Body of pancreas (tissue), 4 donors: ENCODE measurements at regions not wholly inside any gene's neighbourhood (a gene's known extent, or its start where the extent isn't known, plus 50 kb on each side); places are given as distances from the start of the nearest gene placed in this dataset.

Experiments
- ATAC-seq: fragments of 150-250 bp; one replicate; pipeline ENCODE4 v1.9.1; 2016
- DNase-seq, 4 donors: peaks; one replicate each; pipeline ENCODE4 v3.0.0-alpha.2; 2019
- H3K27ac ChIP-seq, 4 donors: fragments of 200-600 bp; sonication (generic); 1 replicate in 3 of 4; 2 replicates in 1 of 4; pipeline versions ENCODE4 v1.5.1 to v1.6.1; 2016 to 2019; ENCODE audit warnings: mild to moderate bottlenecking in 1 of 4, mixed read lengths in 1 of 4, moderate library complexity in 1 of 4
- H3K27me3 ChIP-seq, 2 donors: fragments of 200-600 bp; sonication (generic); one replicate each; pipeline ENCODE4 v1.6.0; 2016; ENCODE audit warnings: mild to moderate bottlenecking in 1 of 2
- H3K36me3 ChIP-seq, 2 donors: fragments of 200-600 bp; sonication (generic); replicated peaks in 1 of 2; 2 replicates each; pipeline ENCODE4 v1.5.1; 2016; ENCODE audit warnings: low read depth in 2 of 2; ENCODE audit not compliant: insufficient read depth in 1 of 2
- H3K4me1 ChIP-seq: fragments of 200-600 bp; sonication (generic); one replicate; pipeline ENCODE4 v1.6.0; 2016
- H3K4me3 ChIP-seq, 2 donors: fragments of 200-600 bp; sonication (generic); 1 replicate in 1 of 2; 2 replicates in 1 of 2; pipeline ENCODE4 v1.5.1; 2016 to 2019
- H3K9me3 ChIP-seq, 3 donors: fragments of 200-600 bp; sonication (generic); 1 replicate in 2 of 3; 2 replicates in 1 of 3; pipeline ENCODE4 v1.5.1; 2016
- POLR2A ChIP-seq, 3 donors: fragments of 450-650 bp; IDR thresholded peaks; one replicate each; pipeline ENCODE4 v1.6.1; 2016; ENCODE audit warnings: antibody characterized with exemption in 3 of 3, mild to moderate bottlenecking in 2 of 3
- WGBS, 2 donors: methylation state at CpG; one replicate each; pipeline ENCODE4 v1.1.5; 2017; 5-methylcytosine and 5-hydroxymethylcytosine counted together
- intact Hi-C: fragments of 100-400 bp; cut with DNase I; formaldehyde crosslinking; loops from one replicate; pipeline ENCODE4 v1.15.1; 2023
- TF ChIP-seq, protein P1 (sequence below), 7 experiments: fragments of 450-650 bp in 4 of 7; fragments of 200-600 bp in 3 of 7; sonication (generic) in 3 of 7; IDR thresholded peaks; one replicate each; pipeline ENCODE4 v1.5.1; 2016 to 2019; ENCODE audit warnings: antibody characterized with exemption in 7 of 7

DNA sequence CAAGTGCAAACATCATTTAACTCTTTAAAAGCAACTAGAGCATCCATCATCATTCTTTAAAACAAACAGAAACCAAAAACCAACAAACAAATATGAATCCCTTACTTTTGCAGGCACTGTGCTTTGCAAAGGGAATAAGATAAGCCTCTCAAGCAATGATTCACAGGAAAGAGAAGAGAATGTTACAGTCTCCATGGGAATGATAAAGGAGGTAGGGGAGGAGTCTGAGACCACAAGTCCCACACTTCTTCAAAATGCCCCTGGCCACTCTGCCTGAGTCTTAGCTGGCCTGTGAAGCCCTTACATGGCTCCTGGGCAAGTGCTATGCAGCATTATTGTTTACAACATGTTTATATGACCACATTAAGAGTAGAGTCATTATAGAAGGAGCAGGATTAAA lies 257.7 kb upstream of the MARCKS start:
- no peaks in the 10 kb centered on the region for H3K27me3 ChIP-seq

DNA sequence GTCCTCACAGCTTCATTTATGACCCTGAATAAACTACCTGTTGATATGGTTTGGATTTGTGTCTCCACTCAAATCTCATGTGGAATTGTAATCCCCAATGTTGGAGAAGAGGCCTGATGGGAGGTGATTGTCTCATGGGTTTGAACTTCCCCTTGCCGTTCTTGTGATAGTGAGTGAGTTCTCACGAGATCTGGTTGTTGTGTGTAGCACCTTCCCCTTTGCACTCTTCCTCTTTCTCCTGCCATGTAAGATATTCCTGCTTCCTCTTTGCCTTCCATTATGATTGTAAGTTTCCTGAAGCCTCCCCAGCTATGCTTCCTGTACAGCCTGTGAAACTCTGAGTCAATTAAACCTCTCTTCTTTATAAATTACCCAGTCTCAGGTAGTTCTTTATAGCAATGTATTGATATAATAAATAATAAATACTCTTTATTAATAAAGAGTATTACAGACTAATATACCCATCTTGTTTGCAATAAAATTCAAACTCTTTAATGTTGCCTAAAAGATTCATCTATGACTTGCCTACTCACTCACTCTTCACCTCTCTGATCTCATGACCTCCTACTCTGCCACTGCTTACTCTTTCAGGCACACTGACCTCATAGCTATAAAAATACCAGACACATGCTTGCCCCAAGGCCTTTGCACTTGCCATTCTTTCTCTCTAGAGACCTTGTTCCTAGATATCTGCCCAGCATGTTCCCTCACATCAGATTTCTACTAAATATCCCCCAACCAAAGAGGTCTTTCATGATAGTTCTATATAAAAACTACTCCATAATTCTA lies 256.4 kb upstream of the MARCKS start:
- no peak for ATAC-seq

More for the DNA sequence above, 257.7 kb upstream of the MARCKS start:
- H3K4me1 ChIP-seq, result peaks cover 20% of the 10 kb centered on the region
- ATAC-seq, result no peak
- H3K9me3 ChIP-seq, result no peaks in the 10 kb centered on the region
- intact Hi-C loops, result no loop called here
- H3K36me3 ChIP-seq, result no peaks in the 10 kb centered on the region
- no peak overlapping the region for H3K4me3 ChIP-seq
- no peak for DNase-seq
- no peak overlapping the region for H3K27ac ChIP-seq
- TF ChIP-seq POLR2A (IDR thresholded peaks at IDR 0.05), result no peak
- TF ChIP-seq, protein P1, sequence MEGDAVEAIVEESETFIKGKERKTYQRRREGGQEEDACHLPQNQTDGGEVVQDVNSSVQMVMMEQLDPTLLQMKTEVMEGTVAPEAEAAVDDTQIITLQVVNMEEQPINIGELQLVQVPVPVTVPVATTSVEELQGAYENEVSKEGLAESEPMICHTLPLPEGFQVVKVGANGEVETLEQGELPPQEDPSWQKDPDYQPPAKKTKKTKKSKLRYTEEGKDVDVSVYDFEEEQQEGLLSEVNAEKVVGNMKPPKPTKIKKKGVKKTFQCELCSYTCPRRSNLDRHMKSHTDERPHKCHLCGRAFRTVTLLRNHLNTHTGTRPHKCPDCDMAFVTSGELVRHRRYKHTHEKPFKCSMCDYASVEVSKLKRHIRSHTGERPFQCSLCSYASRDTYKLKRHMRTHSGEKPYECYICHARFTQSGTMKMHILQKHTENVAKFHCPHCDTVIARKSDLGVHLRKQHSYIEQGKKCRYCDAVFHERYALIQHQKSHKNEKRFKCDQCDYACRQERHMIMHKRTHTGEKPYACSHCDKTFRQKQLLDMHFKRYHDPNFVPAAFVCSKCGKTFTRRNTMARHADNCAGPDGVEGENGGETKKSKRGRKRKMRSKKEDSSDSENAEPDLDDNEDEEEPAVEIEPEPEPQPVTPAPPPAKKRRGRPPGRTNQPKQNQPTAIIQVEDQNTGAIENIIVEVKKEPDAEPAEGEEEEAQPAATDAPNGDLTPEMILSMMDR (IDR thresholded peaks at IDR 0.05), result no peak

DNA sequence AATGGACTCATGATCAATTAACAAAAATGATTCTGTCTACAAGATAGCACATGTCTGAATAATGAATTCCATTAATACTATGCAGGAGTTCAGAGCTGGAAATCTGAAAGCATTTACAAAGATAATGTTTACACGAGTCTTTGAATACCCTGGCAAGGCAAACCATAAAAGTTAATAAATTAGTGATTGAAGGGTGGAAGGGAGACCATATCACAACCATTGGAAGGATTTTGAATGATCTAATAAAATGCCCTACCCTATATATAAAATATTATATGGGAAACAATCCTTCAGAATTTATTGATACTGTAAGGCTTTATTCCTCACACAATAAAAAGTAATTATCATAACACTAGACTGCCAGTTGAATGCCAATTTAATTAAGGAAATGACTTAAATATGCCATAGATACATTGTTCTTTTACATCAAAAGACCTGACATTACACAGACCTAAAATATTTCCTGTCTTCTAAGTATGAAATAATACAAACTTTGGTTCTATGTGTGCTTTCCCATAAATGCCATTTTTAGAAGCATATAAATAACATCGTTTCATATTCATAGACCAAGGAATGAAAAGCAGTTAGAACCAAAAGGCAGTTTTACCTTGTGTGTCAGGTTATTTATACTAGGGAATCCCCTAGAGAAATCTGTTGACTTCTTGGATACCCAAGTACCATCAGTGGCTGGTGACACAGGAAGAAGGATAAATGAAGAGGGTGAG lies 249.2 kb upstream of the MARCKS start:
- 54 to 56% methylated on average over 2 of the region's 2 CpGs for WGBS, 2 donors
- Histone ChIP-seq H3K9me3 (no peaks in the 10 kb centered on the region), H3K4me3 (no peak overlapping the region), H3K27me3 (no peaks in the 10 kb centered on the region), H3K4me1 (no peaks in the 10 kb centered on the region), H3K27ac (no peak overlapping the region), H3K36me3 (no peaks in the 10 kb centered on the region)
- TF ChIP-seq, protein P1 (IDR thresholded peaks at IDR 0.05), result no peak
- no peak for TF ChIP-seq POLR2A (IDR thresholded peaks at IDR 0.05)
- DNase-seq (no peak), ATAC-seq (no peak)
- intact Hi-C loops, result no loop called here

More for the DNA sequence above, 256.4 kb upstream of the MARCKS start:
- no peaks in the 10 kb centered on the region for H3K9me3 ChIP-seq
- TF ChIP-seq, protein P1 (IDR thresholded peaks at IDR 0.05), result no peak
- TF ChIP-seq POLR2A (IDR thresholded peaks at IDR 0.05), result no peak
- no peaks in the 10 kb centered on the region for H3K36me3 ChIP-seq
- no peak for DNase-seq
- no peaks in the 10 kb centered on the region for H3K27me3 ChIP-seq
- intact Hi-C loops, result no loop called here
- H3K4me3 ChIP-seq, result no peak overlapping the region
- no peak overlapping the region for H3K27ac ChIP-seq
- 70 to 86% methylated on average over 2 of the region's 2 CpGs for WGBS, 2 donors
- peaks cover 18% of the 10 kb centered on the region for H3K4me1 ChIP-seq

DNA sequence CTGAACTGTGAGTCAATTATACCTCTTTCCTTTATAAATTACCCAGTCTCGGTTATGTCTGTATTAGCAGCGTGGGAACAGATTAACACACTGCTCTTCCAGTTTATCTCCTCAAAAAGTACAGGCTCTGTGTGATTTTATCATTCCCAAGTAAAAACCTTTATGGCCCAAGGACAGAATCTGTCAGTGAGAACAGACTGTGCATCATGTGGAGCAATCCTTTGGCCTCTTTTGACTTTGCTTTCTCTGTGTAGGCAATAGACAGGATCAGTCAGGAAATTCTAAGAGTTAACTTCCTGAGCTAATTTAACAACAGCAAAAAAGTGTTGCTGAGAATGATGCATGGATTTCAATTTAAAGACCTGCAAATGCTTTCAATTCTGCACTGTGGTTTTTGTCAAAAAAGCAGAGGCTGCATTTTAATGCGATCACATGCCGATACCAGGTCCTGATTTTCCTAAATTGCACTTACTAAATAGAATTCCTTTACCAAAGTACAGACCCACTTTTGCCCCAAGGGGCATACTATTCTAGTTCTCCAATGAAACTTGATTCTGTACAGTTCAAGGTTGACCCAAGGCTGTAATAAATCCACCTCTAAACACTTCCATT lies 246.7 kb upstream of the MARCKS start:
- ATAC-seq (no peak), DNase-seq (no peak)
- no peaks in the 10 kb centered on the region for H3K4me1 ChIP-seq
- no peaks in the 10 kb centered on the region for H3K27me3 ChIP-seq
- TF ChIP-seq, protein P1 (IDR thresholded peaks at IDR 0.05), result no peak
- no peak for TF ChIP-seq POLR2A (IDR thresholded peaks at IDR 0.05)
- 83 to 95% methylated on average over 4 of the region's 4 CpGs for WGBS, 2 donors
- no peak overlapping the region for H3K4me3 ChIP-seq
- no peaks in the 10 kb centered on the region for H3K9me3 ChIP-seq
- H3K36me3 ChIP-seq, result no peaks in the 10 kb centered on the region
- intact Hi-C loops, result no loop called here
- no peak overlapping the region for H3K27ac ChIP-seq
